Psoas muscle (tissue), 7 donors: ENCODE measurements at regions not wholly inside any gene's neighbourhood (a gene's known extent, or its start where the extent isn't known, plus 50 kb on each side); places are given as distances from the start of the nearest gene placed in this dataset.
"Not testable (repeated sequence)": the region's sequence is repeated elsewhere in the genome, so short reads cannot be mapped to it uniquely, and the experiment has no call there.

ENCODE experiments used
- ATAC-seq, 4 donors: fragments of 200-7000 bp; cut with Tn5 transposase; one replicate each; pipeline ENCODE4 v1.9.1; 2020; ENCODE audit warnings: moderate library complexity in 3 of 4, mild to moderate bottlenecking in 2 of 4
- DNase-seq, 2 donors: peaks; one replicate each; pipeline ENCODE4 v3.0.0-alpha.2; 2020
- H3K27ac ChIP-seq: fragments of 200-600 bp; one replicate; pipeline ENCODE4 v1.8.0; 2022
- H3K27me3 ChIP-seq, 3 donors: fragments of 200-600 bp in 1 of 3; one replicate each; pipeline versions ENCODE4 v1.6.1 to v1.8.0; 2013 to 2022; ENCODE audit warnings: low read length in 2 of 3, mild to moderate bottlenecking in 2 of 3, moderate library complexity in 1 of 3; ENCODE audit not compliant: insufficient read depth in 3 of 3
- H3K36me3 ChIP-seq, 2 donors: fragments of 200-600 bp in 1 of 2; one replicate each; pipeline versions ENCODE4 v1.6.1 to v1.8.0; 2013 to 2022; ENCODE audit warnings: low read depth in 1 of 2, mild to moderate bottlenecking in 1 of 2, moderate library complexity in 1 of 2; ENCODE audit not compliant: insufficient read depth in 1 of 2
- H3K4me1 ChIP-seq: fragments of 200-600 bp; one replicate; pipeline ENCODE4 v1.8.0; 2022
- H3K4me3 ChIP-seq: fragments of 200-600 bp; one replicate; pipeline ENCODE4 v1.8.0; 2022; ENCODE audit warnings: mild to moderate bottlenecking
- H3K9me3 ChIP-seq: fragments of 200-600 bp; one replicate; pipeline ENCODE4 v1.8.0; 2022
- CTCF ChIP-seq: fragments of 200-600 bp; IDR thresholded peaks from one replicate; pipeline ENCODE4 v1.8.0; 2022; ENCODE audit warnings: antibody characterized with exemption
- WGBS, 3 donors: extraction: QIAGEN DNeasy Blood & Tissue Kit; methylation state at CpG; one replicate each; pipeline versions ENCODE4 v1.1.6 to v1.1.7; 2013; 5-methylcytosine and 5-hydroxymethylcytosine counted together
- intact Hi-C, 2 donors: fragments of 100-400 bp; cut with DNase I; formaldehyde crosslinking; loops; one replicate each; pipeline versions ENCODE4 v1.11.0 to v1.14.2; 2022
- donor health status: healthy with polysubstance abuse.
- donor health status: DM: no; HTN: no; CAD: no; lungs with moderate emphysema.
- donor health status: Bipolar disorder and iron deficiency.
- donor health status: healthy.
- donor health status: DM: yes; HTN: yes; CAD: no.
- donor health status: DM: no; HTN: no; CAD: no.
- donor health status: DM: yes; HTN: yes; CAD: no.

DNA sequence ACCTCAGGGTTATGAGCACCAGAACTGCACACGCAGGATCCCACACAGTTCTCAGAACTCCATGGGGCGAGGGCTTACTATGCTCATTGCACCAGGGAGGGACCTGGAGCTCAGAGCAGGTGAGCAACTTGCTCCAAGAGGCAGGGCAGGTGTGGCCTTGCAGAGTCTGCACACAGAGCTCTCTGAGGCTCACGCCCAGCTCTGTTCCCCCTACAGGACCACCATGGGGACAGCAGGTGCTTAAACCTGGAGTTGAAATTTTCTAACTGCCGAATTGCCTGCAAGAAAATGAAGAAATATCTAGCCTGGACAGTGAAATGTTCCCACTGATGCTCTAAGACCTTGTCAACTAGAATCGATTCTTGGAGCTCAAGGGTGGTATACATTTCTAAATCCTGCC is 49.9 kb upstream of the MSMB start:
- H3K4me1 ChIP-seq, H3K9me3 ChIP-seq, H3K36me3 ChIP-seq, ATAC-seq, intact Hi-C loops, DNase-seq, H3K27me3 ChIP-seq, H3K27ac ChIP-seq, H3K4me3 ChIP-seq: not testable (repeated sequence)
- WGBS, 3 donors, result 79 to 90% (median 83%) methylated on average over 5 of the region's 5 CpGs

DNA sequence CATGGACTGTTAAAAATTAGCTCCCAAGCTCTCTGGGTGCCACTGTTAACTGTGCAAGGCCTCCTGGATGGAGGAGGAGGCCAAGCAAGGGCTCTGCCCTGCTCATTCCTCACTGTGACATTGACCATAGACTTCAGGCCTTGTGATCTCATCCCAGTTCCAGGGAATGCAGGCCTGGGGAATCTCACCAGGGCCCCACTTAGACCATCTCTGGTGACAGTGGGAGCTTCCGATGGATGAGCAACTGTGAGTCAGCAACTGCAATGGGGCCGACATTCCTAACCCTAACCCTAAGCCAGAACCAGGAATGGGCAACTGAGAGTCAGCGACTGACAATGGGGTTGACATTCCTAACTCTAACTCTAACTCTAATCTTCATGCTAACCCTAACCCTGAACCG is 50.4 kb upstream of the MSMB start:
- Histone ChIP-seq H3K9me3 (no peaks in the 10 kb centered on the region), H3K4me3 (no peak overlapping the region), H3K27me3 (peaks cover 0 to 2% (median 0%) of the 10 kb centered on the region in 3 donors), H3K36me3 (no peaks in the 10 kb centered on the region), H3K4me1 (no peaks in the 10 kb centered on the region), H3K27ac (no peak overlapping the region)
- 88 to 91% (median 90%) methylated on average over 4 of the region's 4 CpGs for WGBS, 3 donors
- DNase-seq, result no peak
- intact Hi-C loops, result no loop called here
- TF ChIP-seq CTCF, result no peak
- no peak for ATAC-seq

GRCh38 chr10:46096909-46097575 is 51.0 kb upstream of the MSMB start:
- Histone ChIP-seq H3K27me3 (peaks cover 0 to 2% (median 0%) of the 10 kb centered on the region in 3 donors), H3K27ac (no peak overlapping the region), H3K36me3 (no peaks in the 10 kb centered on the region), H3K4me3 (no peak overlapping the region), H3K9me3 (no peaks in the 10 kb centered on the region), H3K4me1 (no peaks in the 10 kb centered on the region)
- 69 to 71% (median 70%) methylated on average over 6 to 8 of the region's 8 CpGs for WGBS, 3 donors
- DNase-seq, result no peak
- no peak for TF ChIP-seq CTCF
- ATAC-seq, result no peak
- intact Hi-C loops, result no loop called here

DNA sequence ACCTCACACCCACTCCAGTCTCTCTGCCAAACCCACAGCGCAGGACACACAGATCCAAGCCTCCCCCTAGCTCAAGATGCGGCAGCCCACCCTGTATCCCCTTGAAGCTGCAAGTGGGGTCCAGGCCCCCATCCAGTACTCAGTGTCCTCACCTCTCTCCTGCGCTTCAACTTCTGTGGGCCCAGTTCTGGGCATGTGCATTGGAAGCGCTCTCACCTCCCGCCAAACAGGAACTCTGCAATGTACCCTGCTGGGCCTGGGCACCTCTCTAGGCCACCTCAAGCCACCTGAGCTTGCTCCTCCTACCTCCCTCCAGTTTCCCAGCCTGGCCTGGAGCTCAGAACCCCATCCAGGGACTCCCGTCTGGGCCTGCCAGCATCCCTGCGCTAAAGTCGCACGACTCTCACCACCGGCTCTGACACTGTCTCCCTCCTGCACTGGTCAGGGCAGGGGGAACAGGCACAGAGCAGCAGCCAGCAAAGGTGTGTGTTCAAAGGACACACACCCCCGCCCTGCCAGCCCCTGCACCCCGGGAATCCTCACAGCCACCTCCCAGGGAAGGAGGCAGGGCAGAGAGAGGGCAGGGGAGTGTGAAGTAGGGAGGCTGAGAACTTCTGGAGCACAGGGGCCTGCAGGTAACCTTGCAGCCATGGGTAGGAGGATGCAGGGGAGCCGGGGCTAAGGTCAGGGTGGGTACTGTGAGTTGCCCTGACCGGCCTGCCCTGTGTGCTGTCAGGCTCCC is 51.7 kb upstream of the MSMB start:
- no peak overlapping the region for H3K27ac ChIP-seq
- 80 to 82% (median 80%) methylated on average over 13 to 14 of the region's 14 CpGs for WGBS, 3 donors
- no peaks in the 10 kb centered on the region for H3K36me3 ChIP-seq
- intact Hi-C loops, result no loop called here
- no peaks in the 10 kb centered on the region for H3K4me1 ChIP-seq
- DNase-seq (no peak), ATAC-seq (no peak)
- H3K9me3 ChIP-seq, result no peaks in the 10 kb centered on the region
- H3K27me3 ChIP-seq, result peaks cover 0 to 2% (median 0%) of the 10 kb centered on the region in 3 donors
- H3K4me3 ChIP-seq, result no peak overlapping the region
- no peak for TF ChIP-seq CTCF

DNA sequence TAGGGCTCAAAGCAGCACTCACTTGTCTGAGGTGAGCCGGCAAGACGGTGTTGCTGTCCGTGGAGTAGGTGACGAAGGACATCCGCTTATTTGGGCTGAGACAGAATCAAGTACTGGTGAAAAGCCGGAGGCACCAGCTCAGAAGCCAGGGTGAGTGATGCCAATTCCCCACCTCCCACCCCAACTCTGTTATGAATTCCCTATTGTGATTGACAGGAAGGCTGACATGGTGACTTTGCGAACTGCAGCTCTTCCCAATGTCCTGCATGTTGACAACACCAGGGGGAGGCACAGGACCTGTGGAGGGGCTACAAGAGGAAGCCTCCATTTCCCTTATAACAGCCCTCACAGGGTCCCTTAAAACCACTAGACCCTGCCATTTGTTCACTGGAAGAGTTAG is 52.3 kb upstream of the MSMB start:
- Histone ChIP-seq H3K27ac (no peak overlapping the region), H3K36me3 (no peaks in the 10 kb centered on the region), H3K27me3 (peaks cover 0 to 2% (median 0%) of the 10 kb centered on the region in 3 donors), H3K9me3 (no peaks in the 10 kb centered on the region), H3K4me3 (no peak overlapping the region), H3K4me1 (no peaks in the 10 kb centered on the region)
- WGBS, 3 donors, result 79 to 88% (median 87%) methylated on average over 7 of the region's 7 CpGs
- no peak for ATAC-seq
- no peak for DNase-seq
- TF ChIP-seq CTCF, result no peak
- intact Hi-C loops, result no loop called here

DNA sequence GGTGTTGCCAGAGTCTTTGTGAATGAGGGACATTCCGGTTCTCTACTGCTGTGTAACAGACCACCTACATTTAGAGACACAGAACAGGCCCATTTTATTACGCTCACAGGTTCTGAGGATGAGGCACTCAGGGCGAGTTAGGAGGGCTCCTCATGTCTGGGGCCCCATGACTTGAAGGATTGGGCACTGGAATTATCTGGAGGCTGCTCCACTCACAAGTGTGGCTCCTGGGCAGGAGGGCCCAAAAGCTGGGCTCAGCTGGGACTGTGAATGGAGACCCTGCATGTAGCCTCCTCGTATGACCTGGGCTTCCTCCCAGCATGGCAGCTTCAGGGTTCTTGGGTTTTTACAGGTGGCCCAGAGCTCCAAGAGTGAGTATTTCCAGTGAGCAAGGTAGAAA is 52.9 kb upstream of the MSMB start:
- H3K4me1 ChIP-seq, H3K27ac ChIP-seq, H3K36me3 ChIP-seq, intact Hi-C loops, H3K9me3 ChIP-seq, H3K4me3 ChIP-seq, DNase-seq, ATAC-seq, H3K27me3 ChIP-seq: not testable (repeated sequence)
- 53 to 81% (median 76%) methylated on average over 4 of the region's 4 CpGs for WGBS, 3 donors
